H7 (cell line): ENCODE measurements at regions not wholly inside any gene's neighbourhood (a gene's known extent, or its start where the extent isn't known, plus 50 kb on each side); places are given as distances from the start of the nearest gene placed in this dataset.

ENCODE experiments used
- DNase-seq: peaks from one replicate; pipeline ENCODE4 v3.0.0; 2012
- H3K27me3 ChIP-seq: 2 replicates; pipeline ENCODE4 v1.6.0; 2011; ENCODE audit warnings: mild to moderate bottlenecking, low read length; ENCODE audit not compliant: control insufficient read depth, insufficient read depth
- H3K36me3 ChIP-seq: replicated peaks from 2 replicates; pipeline ENCODE4 v1.5.1; 2011; ENCODE audit warnings: low read length; ENCODE audit not compliant: control insufficient read depth, insufficient read depth
- H3K4me3 ChIP-seq: 2 replicates; pipeline ENCODE4 v1.5.1; 2011; ENCODE audit warnings: low read depth, mild to moderate bottlenecking, control low read depth, low read length, moderate library complexity; ENCODE audit not compliant: insufficient read depth

GRCh38 chr18:57915865-57916582 lies 112.9 kb upstream of the ATP8B1 start:
- no peak overlapping the region for H3K4me3 ChIP-seq
- H3K36me3 ChIP-seq = no peaks in the 10 kb centered on the region
- no peaks in the 10 kb centered on the region for H3K27me3 ChIP-seq
- no peak for DNase-seq

GRCh38 chr18:57915248-57915647 lies 112.1 kb upstream of the ATP8B1 start:
- Histone ChIP-seq H3K36me3 (no peaks in the 10 kb centered on the region), H3K27me3 (no peaks in the 10 kb centered on the region), H3K4me3 (no peak overlapping the region)
- DNase-seq = no peak

- no peak for DNase-seq
- Histone ChIP-seq H3K27me3 (no peaks in the 10 kb centered on the region), H3K4me3 (no peak overlapping the region), H3K36me3 (no peaks in the 10 kb centered on the region)
Measured at GRCh38 chr18:57913686-57914085, 110.6 kb upstream of the ATP8B1 start.

- Histone ChIP-seq H3K27me3 (no peaks in the 10 kb centered on the region), H3K4me3 (no peak overlapping the region), H3K36me3 (no peaks in the 10 kb centered on the region)
- DNase-seq = peak; percentile 74
Measured at GRCh38 chr18:57910817-57911216, 107.7 kb upstream of the ATP8B1 start.

- no peak for DNase-seq
Measured at GRCh38 chr18:57910134-57910533, 107.0 kb upstream of the ATP8B1 start.

GRCh38 chr18:57909620-57910019 lies 106.5 kb upstream of the ATP8B1 start:
- Histone ChIP-seq H3K36me3 (no peaks in the 10 kb centered on the region), H3K4me3 (no peak overlapping the region), H3K27me3 (no peaks in the 10 kb centered on the region)
- no peak for DNase-seq

More at GRCh38 chr18:57910134-57910533, 107.0 kb upstream of the ATP8B1 start:
- H3K27me3 ChIP-seq = no peaks in the 10 kb centered on the region
- no peak overlapping the region for H3K4me3 ChIP-seq
- no peaks in the 10 kb centered on the region for H3K36me3 ChIP-seq

- no peak for DNase-seq
- Histone ChIP-seq H3K4me3 (no peak overlapping the region), H3K27me3 (no peaks in the 10 kb centered on the region), H3K36me3 (no peaks in the 10 kb centered on the region)
Measured at GRCh38 chr18:57908092-57908491, 105.0 kb upstream of the ATP8B1 start.

GRCh38 chr18:57907550-57907949 lies 104.4 kb upstream of the ATP8B1 start:
- no peak for DNase-seq
- Histone ChIP-seq H3K4me3 (no peak overlapping the region), H3K36me3 (no peaks in the 10 kb centered on the region), H3K27me3 (no peaks in the 10 kb centered on the region)

- Histone ChIP-seq H3K36me3 (no peaks in the 10 kb centered on the region), H3K27me3 (no peaks in the 10 kb centered on the region), H3K4me3 (no peak overlapping the region)
- peak; percentile 43 for DNase-seq
Measured at GRCh38 chr18:57906852-57907251, 103.7 kb upstream of the ATP8B1 start.

GRCh38 chr18:57904535-57904934 lies 101.4 kb upstream of the ATP8B1 start:
- Histone ChIP-seq H3K36me3 (no peaks in the 10 kb centered on the region), H3K4me3 (no peak overlapping the region), H3K27me3 (no peaks in the 10 kb centered on the region)
- DNase-seq = no peak

- Histone ChIP-seq H3K36me3 (no peaks in the 10 kb centered on the region), H3K27me3 (no peaks in the 10 kb centered on the region), H3K4me3 (no peak overlapping the region)
- no peak for DNase-seq
Measured at GRCh38 chr18:57902721-57903120, 99.6 kb upstream of the ATP8B1 start.

- no peaks in the 10 kb centered on the region for H3K27me3 ChIP-seq
- H3K36me3 ChIP-seq = no peaks in the 10 kb centered on the region
- DNase-seq = no peak
Measured at GRCh38 chr18:57901825-57902589, 98.9 kb upstream of the ATP8B1 start.

GRCh38 chr18:57900906-57901435 lies 97.9 kb upstream of the ATP8B1 start:
- no peak overlapping the region for H3K4me3 ChIP-seq
- H3K36me3 ChIP-seq = no peaks in the 10 kb centered on the region
- no peak for DNase-seq
- no peaks in the 10 kb centered on the region for H3K27me3 ChIP-seq

More at GRCh38 chr18:57901825-57902589, 98.9 kb upstream of the ATP8B1 start:
- no peak overlapping the region for H3K4me3 ChIP-seq

GRCh38 chr18:57898506-57899124 lies 95.5 kb upstream of the ATP8B1 start:
- no peak for DNase-seq
- H3K36me3 ChIP-seq = no peaks in the 10 kb centered on the region
- H3K4me3 ChIP-seq = no peak overlapping the region
- no peaks in the 10 kb centered on the region for H3K27me3 ChIP-seq

GRCh38 chr18:57895182-57895581 lies 92.1 kb upstream of the ATP8B1 start:
- Histone ChIP-seq H3K4me3 (no peak overlapping the region), H3K36me3 (no peaks in the 10 kb centered on the region), H3K27me3 (no peaks in the 10 kb centered on the region)
- DNase-seq = no peak
